MM.1S (cell line): ENCODE measurements at regions not wholly inside any gene's neighbourhood (a gene's known extent, or its start where the extent isn't known, plus 50 kb on each side); places are given as distances from the start of the nearest gene placed in this dataset.

Experiments used
- CTCF ChIP-seq: fragments of 300-600 bp; sonication (generic); IDR thresholded peaks from 2 replicates; pipeline ENCODE4 v1.5.1; 2016; ENCODE audit warnings: antibody characterized with exemption, low read length, mixed read lengths
- EZH2 ChIP-seq: fragments of 300-600 bp; sonication (generic); optimal IDR thresholded peaks from 2 replicates; pipeline ENCODE3; 2017; ENCODE audit warnings: low read depth, mild to moderate bottlenecking, antibody characterized with exemption, low read length, mixed read lengths

GRCh38 chrX:126338916-126339315 lies 172.8 kb upstream of the DCAF12L2 start:
- TF ChIP-seq CTCF (no peak), EZH2 (no peak)
